Hepatocyte (in vitro differentiated cells): ENCODE measurements at regions not wholly inside any gene's neighbourhood (a gene's known extent, or its start where the extent isn't known, plus 50 kb on each side); places are given as distances from the start of the nearest gene placed in this dataset.

Source experiments
- CTCF ChIP-seq: fragments of 200-600 bp; sonication (generic); IDR thresholded peaks from 2 replicates; pipeline ENCODE4 v1.5.1; 2016; ENCODE audit warnings: antibody characterized with exemption, mild to moderate bottlenecking; ENCODE audit not compliant: poor library complexity
- EZH2 ChIP-seq: fragments of 200-600 bp; sonication (generic); IDR thresholded peaks from 2 replicates; pipeline ENCODE4 v1.6.1; 2016; ENCODE audit warnings: antibody characterized with exemption, mild to moderate bottlenecking, borderline replicate concordance
- EZH2phosphoT487 ChIP-seq: fragments of 200-600 bp; sonication (generic); IDR thresholded peaks from one replicate; pipeline ENCODE4 v1.6.1; 2018; ENCODE audit warnings: antibody characterized with exemption, mild to moderate bottlenecking, low read depth, moderate library complexity; ENCODE audit not compliant: unreplicated experiment, severe bottlenecking

GRCh38 chr7:82501346-82501745 is 57.8 kb upstream of the CACNA2D1 start:
- no peak for TF ChIP-seq EZH2
- TF ChIP-seq CTCF: no peak
- no peak for TF ChIP-seq EZH2phosphoT487
